SU-DHL-6 (cell line): ENCODE measurements at regions not wholly inside any gene's neighbourhood (a gene's known extent, or its start where the extent isn't known, plus 50 kb on each side); places are given as distances from the start of the nearest gene placed in this dataset.

Source experiments
- H2AFZ ChIP-seq: fragments of 200-600 bp; sonication (generic); 2 replicates; pipeline ENCODE4 v1.6.1; 2014; ENCODE audit warnings: low read depth, mild to moderate bottlenecking, moderate library complexity, mixed read lengths, antibody characterized with exemption, low read length; ENCODE audit not compliant: severe bottlenecking
- H3F3A ChIP-seq: fragments of 200-600 bp; shearing (Covaris generic); 2 replicates; pipeline ENCODE4 v1.6.0; 2016; ENCODE audit warnings: antibody characterized with exemption, mild to moderate bottlenecking; ENCODE audit not compliant: insufficient read depth
- H3K27ac ChIP-seq: fragments of 200-600 bp; sonication (generic); 2 replicates; pipeline ENCODE4 v1.5.1; 2016; ENCODE audit warnings: low read depth, mild to moderate bottlenecking, low read length, moderate library complexity, mixed read lengths
- H3K27me3 ChIP-seq: fragments of 200-600 bp; sonication (generic), shearing (Covaris generic); 2 replicates; pipeline ENCODE4 v1.6.0; 2014; ENCODE audit warnings: mild to moderate bottlenecking, low read length
- H3K36me3 ChIP-seq: fragments of 200-600 bp; sonication (generic); 2 replicates; pipeline ENCODE4 v1.6.1; 2014; ENCODE audit warnings: mild to moderate bottlenecking, low read length, mixed read lengths
- H3K4me2 ChIP-seq: fragments of 300-600, 200-600 bp; shearing (Covaris generic), sonication (generic); 2 replicates; pipeline ENCODE4 v1.6.0; 2014; ENCODE audit warnings: low read length, low read depth, mild to moderate bottlenecking; ENCODE audit not compliant: poor library complexity, severe bottlenecking
- H3K4me3 ChIP-seq: fragments of 200-600 bp; sonication (generic); 2 replicates; pipeline ENCODE4 v1.5.1; 2014; ENCODE audit warnings: antibody characterized with exemption, low read length, mild to moderate bottlenecking, mixed read lengths; ENCODE audit not compliant: insufficient read depth, poor library complexity, severe bottlenecking
- H3K79me2 ChIP-seq: fragments of 200-600 bp; sonication (generic); 2 replicates; pipeline ENCODE4 v1.6.1; 2014; ENCODE audit warnings: mild to moderate bottlenecking, low read length, moderate library complexity; ENCODE audit not compliant: insufficient read depth
- H3K9ac ChIP-seq: fragments of 200-600 bp; sonication (generic); 2 replicates; pipeline ENCODE4 v1.7.0; 2014; ENCODE audit warnings: mild to moderate bottlenecking, low read length
- H3K9me2 ChIP-seq: fragments of 200-600 bp; sonication (generic); replicated peaks from 2 replicates; pipeline ENCODE4 v1.6.1; 2014; ENCODE audit warnings: low read length; ENCODE audit not compliant: insufficient read depth
- H3K9me3 ChIP-seq: fragments of 200-600 bp; sonication (generic); 2 replicates; pipeline ENCODE4 v1.6.1; 2014; ENCODE audit warnings: low read length, mixed read lengths; ENCODE audit not compliant: insufficient read depth
- H4K20me1 ChIP-seq: fragments of 200-600 bp; sonication (generic); 2 replicates; pipeline ENCODE4 v1.6.1; 2014; ENCODE audit warnings: low read depth, mild to moderate bottlenecking, antibody characterized with exemption, low read length, moderate library complexity, mixed read lengths
- EZH2phosphoT487 ChIP-seq: fragments of 200-600 bp; sonication (generic), shearing (Covaris generic); conservative IDR thresholded peaks from 2 replicates; pipeline ENCODE4 v1.6.1; 2018; ENCODE audit warnings: mild to moderate bottlenecking, antibody characterized with exemption, low read length, moderate library complexity, mixed read lengths
- TF ChIP-seq, protein P1 (sequence below): fragments of 200-600 bp; sonication (generic); IDR thresholded peaks from one replicate; pipeline ENCODE4 v1.5.1; 2017; ENCODE audit warnings: antibody characterized with exemption, mild to moderate bottlenecking, low read length, moderate library complexity; ENCODE audit not compliant: insufficient read depth, poor library complexity, severe bottlenecking

DNA sequence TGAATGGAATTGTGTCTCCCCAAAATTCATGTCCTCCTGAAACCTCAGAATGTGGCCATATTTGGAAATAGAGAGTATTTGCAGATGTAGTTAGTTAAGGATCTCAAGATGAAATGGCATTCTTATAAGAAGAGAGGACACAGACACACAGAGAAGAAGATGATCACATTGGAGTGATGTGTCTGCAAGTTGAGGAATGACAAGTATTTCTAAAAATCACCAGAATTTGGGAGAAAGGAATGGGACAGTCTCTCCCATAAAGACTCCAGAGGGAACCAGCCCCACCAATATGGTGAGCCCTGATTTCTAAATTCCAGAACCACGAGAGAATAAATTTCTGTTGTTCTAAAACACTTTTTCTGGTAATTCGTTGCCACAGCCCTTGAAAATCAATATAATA is 166.3 kb downstream of the C1D start:
- Histone ChIP-seq H3K9ac (no peak overlapping the region), H3K4me3 (no peak overlapping the region), H3F3A (no peaks in the 10 kb centered on the region), H3K4me2 (no peak overlapping the region), H3K9me3 (no peaks in the 10 kb centered on the region), H3K36me3 (no peaks in the 10 kb centered on the region), H3K79me2 (no peaks in the 10 kb centered on the region), H3K27ac (no peak overlapping the region), H3K9me2 (no peaks in the 10 kb centered on the region), H4K20me1 (no peaks in the 10 kb centered on the region), H3K27me3 (no peaks in the 10 kb centered on the region), H2AFZ (no peak overlapping the region)
- TF ChIP-seq EZH2phosphoT487, result no peak
- TF ChIP-seq, protein P1, sequence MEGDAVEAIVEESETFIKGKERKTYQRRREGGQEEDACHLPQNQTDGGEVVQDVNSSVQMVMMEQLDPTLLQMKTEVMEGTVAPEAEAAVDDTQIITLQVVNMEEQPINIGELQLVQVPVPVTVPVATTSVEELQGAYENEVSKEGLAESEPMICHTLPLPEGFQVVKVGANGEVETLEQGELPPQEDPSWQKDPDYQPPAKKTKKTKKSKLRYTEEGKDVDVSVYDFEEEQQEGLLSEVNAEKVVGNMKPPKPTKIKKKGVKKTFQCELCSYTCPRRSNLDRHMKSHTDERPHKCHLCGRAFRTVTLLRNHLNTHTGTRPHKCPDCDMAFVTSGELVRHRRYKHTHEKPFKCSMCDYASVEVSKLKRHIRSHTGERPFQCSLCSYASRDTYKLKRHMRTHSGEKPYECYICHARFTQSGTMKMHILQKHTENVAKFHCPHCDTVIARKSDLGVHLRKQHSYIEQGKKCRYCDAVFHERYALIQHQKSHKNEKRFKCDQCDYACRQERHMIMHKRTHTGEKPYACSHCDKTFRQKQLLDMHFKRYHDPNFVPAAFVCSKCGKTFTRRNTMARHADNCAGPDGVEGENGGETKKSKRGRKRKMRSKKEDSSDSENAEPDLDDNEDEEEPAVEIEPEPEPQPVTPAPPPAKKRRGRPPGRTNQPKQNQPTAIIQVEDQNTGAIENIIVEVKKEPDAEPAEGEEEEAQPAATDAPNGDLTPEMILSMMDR, result no peak

DNA sequence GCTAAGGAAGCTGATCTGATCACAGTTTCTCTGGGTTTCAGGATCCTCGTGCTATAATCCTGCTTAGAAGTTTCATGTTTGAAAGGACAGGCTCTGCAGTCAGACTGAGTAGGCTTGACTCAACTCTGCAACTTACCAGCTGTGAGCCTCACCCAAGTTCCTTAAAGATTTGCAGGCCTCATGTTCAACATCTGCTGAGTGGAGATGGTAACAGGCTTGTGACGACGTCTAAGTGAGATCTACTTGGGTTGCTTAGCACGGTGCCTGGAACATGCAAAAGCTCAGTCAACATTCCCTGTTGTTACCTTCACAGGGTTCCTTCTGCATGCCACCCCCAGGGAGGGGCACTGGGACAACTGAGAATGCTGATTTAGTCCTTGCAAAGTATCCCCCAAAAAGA is 164.2 kb downstream of the C1D start:
- no peak overlapping the region for H3K4me3 ChIP-seq
- H4K20me1 ChIP-seq, result no peaks in the 10 kb centered on the region

DNA sequence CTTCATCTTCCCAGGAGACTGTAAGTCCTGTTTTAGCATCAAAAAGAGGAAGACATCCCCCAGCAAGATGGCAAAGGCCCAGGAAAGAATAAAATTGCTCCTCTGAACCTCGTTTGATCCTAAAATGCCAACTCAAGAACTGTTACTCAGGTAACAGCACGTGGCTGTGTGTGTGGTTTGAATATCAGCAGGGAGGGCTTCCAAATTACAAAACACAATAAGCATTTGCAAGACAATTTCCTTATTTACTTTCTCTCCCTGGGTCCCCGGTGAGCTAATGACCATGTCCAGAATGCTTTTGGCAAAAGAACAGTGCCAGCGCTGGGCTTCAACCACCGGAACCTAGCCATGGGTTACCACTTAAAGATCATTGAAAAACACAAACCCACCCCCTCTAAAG is 163.6 kb downstream of the C1D start:
- Histone ChIP-seq H3K9me3 (no peaks in the 10 kb centered on the region), H3K79me2 (no peaks in the 10 kb centered on the region), H2AFZ (no peak overlapping the region), H4K20me1 (no peaks in the 10 kb centered on the region), H3K4me3 (no peak overlapping the region), H3F3A (no peaks in the 10 kb centered on the region), H3K36me3 (no peaks in the 10 kb centered on the region), H3K9ac (no peak overlapping the region), H3K27ac (no peak overlapping the region), H3K4me2 (no peak overlapping the region), H3K9me2 (no peaks in the 10 kb centered on the region), H3K27me3 (no peaks in the 10 kb centered on the region)
- no peak for TF ChIP-seq EZH2phosphoT487
- TF ChIP-seq, protein P1, result no peak

More for the DNA sequence above, 164.2 kb downstream of the C1D start:
- Histone ChIP-seq H3K27me3 (no peaks in the 10 kb centered on the region), H3K36me3 (no peaks in the 10 kb centered on the region), H3K4me2 (no peak overlapping the region), H3K9me3 (no peaks in the 10 kb centered on the region), H3K27ac (no peak overlapping the region), H3F3A (no peaks in the 10 kb centered on the region), H3K9ac (no peak overlapping the region), H3K9me2 (no peaks in the 10 kb centered on the region), H2AFZ (no peak overlapping the region), H3K79me2 (no peaks in the 10 kb centered on the region)
- TF ChIP-seq EZH2phosphoT487, result no peak
- TF ChIP-seq, protein P1, result no peak

DNA sequence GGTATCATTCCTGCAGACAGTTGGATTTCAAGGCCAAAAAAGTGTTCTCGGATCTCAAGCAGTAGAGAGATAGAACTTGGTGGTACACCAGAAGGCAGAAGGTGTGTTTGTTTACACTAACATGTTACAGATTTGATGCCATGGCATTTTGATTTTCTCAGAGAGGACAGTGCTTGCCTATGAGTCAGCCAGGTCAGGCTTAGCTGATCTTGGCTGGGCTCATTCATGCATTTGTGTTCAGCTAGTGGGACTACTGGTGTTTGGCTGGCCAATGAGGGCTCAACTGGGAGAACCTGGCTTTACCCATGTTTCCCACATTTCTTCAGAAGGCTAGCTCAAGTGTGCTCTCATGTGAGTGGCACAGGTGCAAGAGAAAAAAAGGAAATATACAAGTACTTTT is 162.0 kb downstream of the C1D start:
- Histone ChIP-seq H3K9ac (no peak overlapping the region), H3K36me3 (no peaks in the 10 kb centered on the region), H3K4me2 (no peak overlapping the region), H3K9me2 (no peaks in the 10 kb centered on the region), H2AFZ (no peak overlapping the region), H3F3A (no peaks in the 10 kb centered on the region), H3K27me3 (no peaks in the 10 kb centered on the region), H4K20me1 (no peaks in the 10 kb centered on the region), H3K9me3 (no peaks in the 10 kb centered on the region), H3K27ac (no peak overlapping the region), H3K79me2 (no peaks in the 10 kb centered on the region), H3K4me3 (no peak overlapping the region)
- TF ChIP-seq, protein P1, result no peak
- no peak for TF ChIP-seq EZH2phosphoT487
